ENCODE measurements at regions not wholly inside any gene's neighbourhood (a gene's known extent, or its start where the extent isn't known, plus 50 kb on each side); places are given as distances from the start of the nearest gene placed in this dataset.

GRCh38 chr6:47391675-47392074, 82.0 kb upstream of the TNFRSF21 start:
- no TSS peak for BruUV-seq (replicated peaks)
- H3K4me2 ChIP-seq (ENCODE audit: control insufficient read depth, insufficient read depth): no peak overlapping the region
- H3K4me3 ChIP-seq: no peak overlapping the region
- no peak for FAIRE-seq
- H2AFZ ChIP-seq (ENCODE audit: control insufficient read depth, low read depth, low read length): no peak overlapping the region
- H3K4me1 ChIP-seq (ENCODE audit: control insufficient read depth, insufficient read depth, low read length): no peaks in the 10 kb centered on the region
- H3K79me2 ChIP-seq (ENCODE audit: control insufficient read depth, insufficient read depth, low read length): no peaks in the 10 kb centered on the region
- intact Hi-C loops (cut with micrococcal nuclease; ENCODE audit: unreplicated experiment) (no loop called here), in situ Hi-C loops (cut with MboI) (no loop called here)
- no peaks in the 10 kb centered on the region for H4K20me1 ChIP-seq (ENCODE audit: control insufficient read depth, insufficient read depth)
- H3K27ac ChIP-seq (ENCODE audit: control insufficient read depth, insufficient read depth): no peak overlapping the region
- DNase-seq (ENCODE audit: low read depth, low spot score): no peak
- H3K9ac ChIP-seq (ENCODE audit: control insufficient read depth, insufficient read depth, low read length): no peak overlapping the region
- ChIA-PET RAD21 (ENCODE audit: unreplicated experiment) (no interaction called here), SMC1A (ENCODE audit: uncharacterized antibody, unreplicated experiment) (interaction anchor here (0.7 kb wide), 1 partner anchor 17 kb away, joined by 3 read pairs; no protein-coding TSS in a partner anchor), CTCF (no interaction called here), POLR2A (no interaction called here)
- ATAC-seq: no peak
- H3K9me3 ChIP-seq (replicated peaks; ENCODE audit: control insufficient read depth, insufficient read depth, low read length): no peaks in the 10 kb centered on the region; the same call in 2 of the 3 replicates
- H3K36me3 ChIP-seq (ENCODE audit: control insufficient read depth in 2 of 2, insufficient read depth in 2 of 2, low read length in 1 of 2): no peaks in the 10 kb centered on the region
- TF ChIP-seq ESRRA (IDR thresholded peaks at IDR 0.05; ENCODE audit: low read length) (no peak), GATAD2B (conservative IDR thresholded peaks at IDR 0.05; ENCODE audit: low read depth) (no peak)
- no peaks in the 10 kb centered on the region for H3K27me3 ChIP-seq (replicated peaks in 1 of 2; ENCODE audit: control insufficient read depth in 2 of 2, insufficient read depth in 2 of 2, low read length in 1 of 2)

GRCh38 chr6:47392251-47392650, 82.5 kb upstream of the TNFRSF21 start:
- Histone ChIP-seq H3K27me3 (replicated peaks in 1 of 2; ENCODE audit: control insufficient read depth in 2 of 2, insufficient read depth in 2 of 2, low read length in 1 of 2) (no peaks in the 10 kb centered on the region), H3K27ac (ENCODE audit: control insufficient read depth, insufficient read depth) (no peak overlapping the region), H3K9me3 (replicated peaks; ENCODE audit: control insufficient read depth, insufficient read depth, low read length) (no peaks in the 10 kb centered on the region; the same call in 2 of the 3 replicates), H3K36me3 (ENCODE audit: control insufficient read depth in 2 of 2, insufficient read depth in 2 of 2, low read length in 1 of 2) (no peaks in the 10 kb centered on the region), H3K9ac (ENCODE audit: control insufficient read depth, insufficient read depth, low read length) (no peak overlapping the region), H3K4me2 (ENCODE audit: control insufficient read depth, insufficient read depth) (no peak overlapping the region), H2AFZ (ENCODE audit: control insufficient read depth, low read depth, low read length) (no peak overlapping the region), H4K20me1 (ENCODE audit: control insufficient read depth, insufficient read depth) (no peaks in the 10 kb centered on the region), H3K4me1 (ENCODE audit: control insufficient read depth, insufficient read depth, low read length) (no peaks in the 10 kb centered on the region), H3K79me2 (ENCODE audit: control insufficient read depth, insufficient read depth, low read length) (no peaks in the 10 kb centered on the region), H3K4me3 (no peak overlapping the region)
- intact Hi-C loops (cut with micrococcal nuclease; ENCODE audit: unreplicated experiment) (no loop called here), in situ Hi-C loops (cut with MboI) (no loop called here)
- DNase-seq (ENCODE audit: low read depth, low spot score): no peak
- no peak for FAIRE-seq
- TF ChIP-seq SREBF2 (IDR thresholded peaks at IDR 0.05; ENCODE audit: low read length) (no peak), SPI1 (IDR thresholded peaks at IDR 0.05; ENCODE audit: borderline replicate concordance, insufficient read depth, low read depth, low read length) (no peak), ZNF384 (IDR thresholded peaks at IDR 0.05; ENCODE audit: borderline replicate concordance, low read depth, low read length) (no peak), RB1 (IDR thresholded peaks at IDR 0.05; ENCODE audit: borderline replicate concordance) (no peak), ZBED1 (IDR thresholded peaks at IDR 0.05; ENCODE audit: borderline replicate concordance) (no peak), MEF2A (IDR thresholded peaks at IDR 0.05; ENCODE audit: insufficient read depth, low read depth, low read length) (no peak), POU2F2 (IDR thresholded peaks at IDR 0.05; ENCODE audit: borderline replicate concordance, low read depth, low read length) (no peak), ATF2 (IDR thresholded peaks at IDR 0.05; ENCODE audit: low read length) (no peak)
- SMC1A ChIA-PET (ENCODE audit: uncharacterized antibody, unreplicated experiment): interaction anchor here (0.7 kb wide), 1 partner anchor 18 kb away, joined by 3 read pairs; no protein-coding TSS in a partner anchor
- POLR2A ChIA-PET: no interaction called here
- no TSS peak for BruUV-seq (replicated peaks)
- CTCF ChIA-PET: no interaction called here
- WGBS (ENCODE audit: insufficient coverage, insufficient replicate concordance, low lambda C conversion rate, missing lambda C conversion rate): 89% methylated on average over 1 of the region's 1 CpG
- RAD21 ChIA-PET (ENCODE audit: unreplicated experiment): no interaction called here
- ATAC-seq: no peak
